Testis (tissue), 2 donors: ENCODE measurements at regions not wholly inside any gene's neighbourhood (a gene's known extent, or its start where the extent isn't known, plus 50 kb on each side); places are given as distances from the start of the nearest gene placed in this dataset.

Source experiments
- DNase-seq: peaks from one replicate; pipeline ENCODE4 v3.0.0-alpha.2; 2019
- H3K27ac ChIP-seq, 2 donors: fragments of 200-600 bp; sonication (generic); one replicate each; pipeline ENCODE4 v1.5.1; 2019
- H3K27me3 ChIP-seq: fragments of 200-600 bp; sonication (generic); one replicate; pipeline ENCODE4 v1.5.1; 2019
- H3K36me3 ChIP-seq: fragments of 200-600 bp; sonication (generic); one replicate; pipeline ENCODE4 v1.5.1; 2017; ENCODE audit warnings: low read depth; ENCODE audit errors: missing control alignments
- H3K4me1 ChIP-seq: fragments of 200-600 bp; sonication (generic); one replicate; pipeline ENCODE4 v1.5.1; 2019
- H3K4me3 ChIP-seq, 2 donors: fragments of 200-600 bp; sonication (generic); one replicate each; pipeline ENCODE4 v1.5.1; 2017 to 2019
- H3K9me3 ChIP-seq: fragments of 200-600 bp; sonication (generic); one replicate; pipeline ENCODE4 v1.5.1; 2017
- CTCF ChIP-seq, 3 experiments: fragments of 450-650 bp in 2 of 3; fragments of 200-600 bp in 1 of 3; sonication (generic) in 1 of 3; IDR thresholded peaks; one replicate each; pipeline ENCODE4 v1.5.1; 2016 to 2019; ENCODE audit warnings: antibody characterized with exemption in 3 of 3, mild to moderate bottlenecking in 2 of 3, moderate library complexity in 1 of 3
- POLR2A ChIP-seq: fragments of 450-650 bp; IDR thresholded peaks from one replicate; pipeline ENCODE4 v1.6.1; 2017; ENCODE audit warnings: antibody characterized with exemption, mild to moderate bottlenecking, moderate library complexity
- WGBS, 2 donors: methylation state at CpG; one replicate each; pipeline ENCODE4 v1.1.5; 2018; 5-methylcytosine and 5-hydroxymethylcytosine counted together
- intact Hi-C: fragments of 100-400 bp; cut with DNase I; formaldehyde crosslinking; loops from one replicate; pipeline ENCODE4 v1.15.1; 2023; ENCODE audit warnings: low total_unique reads

GRCh38 chr7:16244469-16244868, 176.9 kb downstream of the CRPPA start:
- H3K27ac ChIP-seq, result no peak overlapping the region
- H3K27me3 ChIP-seq, result no peaks in the 10 kb centered on the region
- intact Hi-C loops, result no loop called here
- WGBS, 2 donors, result 92% methylated on average over 3 of the region's 3 CpGs
- H3K36me3 ChIP-seq, result no peaks in the 10 kb centered on the region
- TF ChIP-seq CTCF (IDR thresholded peaks at IDR 0.05) (no peak), POLR2A (no peak)
- no peak overlapping the region for H3K4me3 ChIP-seq
- no peak for DNase-seq
- H3K9me3 ChIP-seq, result no peaks in the 10 kb centered on the region
- no peaks in the 10 kb centered on the region for H3K4me1 ChIP-seq

GRCh38 chr7:16242920-16243319, 178.4 kb downstream of the CRPPA start:
- no peaks in the 10 kb centered on the region for H3K4me1 ChIP-seq
- DNase-seq, result no peak
- H3K27me3 ChIP-seq, result no peaks in the 10 kb centered on the region
- no peaks in the 10 kb centered on the region for H3K36me3 ChIP-seq
- TF ChIP-seq POLR2A (no peak), CTCF (IDR thresholded peaks at IDR 0.05) (no peak)
- 92 to 96% methylated on average over 4 of the region's 4 CpGs for WGBS, 2 donors
- no peak overlapping the region for H3K27ac ChIP-seq
- no peaks in the 10 kb centered on the region for H3K9me3 ChIP-seq
- intact Hi-C loops, result no loop called here
- no peak overlapping the region for H3K4me3 ChIP-seq

GRCh38 chr7:16241017-16241416, 180.3 kb downstream of the CRPPA start:
- no peak for DNase-seq
- no peak overlapping the region for H3K4me3 ChIP-seq
- intact Hi-C loops, result no loop called here
- H3K27me3 ChIP-seq, result no peaks in the 10 kb centered on the region
- H3K27ac ChIP-seq, result no peak overlapping the region
- no peaks in the 10 kb centered on the region for H3K36me3 ChIP-seq
- H3K4me1 ChIP-seq, result no peaks in the 10 kb centered on the region
- no peaks in the 10 kb centered on the region for H3K9me3 ChIP-seq
- TF ChIP-seq CTCF (IDR thresholded peaks at IDR 0.05) (no peak), POLR2A (no peak)

GRCh38 chr7:16236381-16236780, 185.0 kb downstream of the CRPPA start:
- DNase-seq, result no peak
- no peaks in the 10 kb centered on the region for H3K27me3 ChIP-seq
- H3K36me3 ChIP-seq, result no peaks in the 10 kb centered on the region
- no peaks in the 10 kb centered on the region for H3K9me3 ChIP-seq
- no peaks in the 10 kb centered on the region for H3K4me1 ChIP-seq
- H3K4me3 ChIP-seq, result no peak overlapping the region
- no peak overlapping the region for H3K27ac ChIP-seq
- TF ChIP-seq POLR2A (no peak), CTCF (IDR thresholded peaks at IDR 0.05) (no peak)
- intact Hi-C loops, result no loop called here

- no peaks in the 10 kb centered on the region for H3K36me3 ChIP-seq
- H3K27me3 ChIP-seq, result no peaks in the 10 kb centered on the region
- no peak for DNase-seq
- H3K9me3 ChIP-seq, result no peaks in the 10 kb centered on the region
- no peak overlapping the region for H3K4me3 ChIP-seq
- H3K27ac ChIP-seq, result no peak overlapping the region
- intact Hi-C loops, result no loop called here
- TF ChIP-seq CTCF (IDR thresholded peaks at IDR 0.05) (no peak), POLR2A (no peak)
- WGBS, 2 donors, result 91 to 93% methylated on average over 5 of the region's 5 CpGs
- no peaks in the 10 kb centered on the region for H3K4me1 ChIP-seq
Observed at GRCh38 chr7:16235147-16236114, 185.9 kb downstream of the CRPPA start.
